ENCODE measurements at regions not wholly inside any gene's neighbourhood (a gene's known extent, or its start where the extent isn't known, plus 50 kb on each side); places are given as distances from the start of the nearest gene placed in this dataset.

DNA sequence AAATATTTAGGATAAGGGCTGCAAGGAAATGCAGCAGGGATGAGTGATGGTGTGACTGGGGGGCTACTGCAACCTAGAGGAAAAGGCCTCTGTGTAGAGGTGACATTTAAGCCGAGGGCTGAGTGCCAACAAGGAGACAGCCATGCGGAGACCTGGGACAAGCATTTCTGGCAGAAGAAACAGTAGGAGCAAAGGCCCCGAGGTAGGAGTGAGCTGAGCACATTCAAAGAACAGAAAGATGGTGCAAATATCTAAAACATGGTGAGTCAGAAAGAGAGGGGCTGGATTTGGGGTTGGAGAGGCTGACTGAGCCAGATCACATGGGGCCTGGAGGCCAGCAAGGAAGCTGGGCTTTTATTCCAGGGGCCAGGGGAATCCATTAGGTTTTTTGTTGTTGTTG is 55.1 kb upstream of the INCENP start:
- no peak for TF ChIP-seq EZH2 (IDR thresholded peaks at IDR 0.05; ENCODE audit: borderline replicate concordance, insufficient read depth, low read depth, low read length, poor library complexity, severe bottlenecking)
- TF ChIP-seq, protein P1, sequence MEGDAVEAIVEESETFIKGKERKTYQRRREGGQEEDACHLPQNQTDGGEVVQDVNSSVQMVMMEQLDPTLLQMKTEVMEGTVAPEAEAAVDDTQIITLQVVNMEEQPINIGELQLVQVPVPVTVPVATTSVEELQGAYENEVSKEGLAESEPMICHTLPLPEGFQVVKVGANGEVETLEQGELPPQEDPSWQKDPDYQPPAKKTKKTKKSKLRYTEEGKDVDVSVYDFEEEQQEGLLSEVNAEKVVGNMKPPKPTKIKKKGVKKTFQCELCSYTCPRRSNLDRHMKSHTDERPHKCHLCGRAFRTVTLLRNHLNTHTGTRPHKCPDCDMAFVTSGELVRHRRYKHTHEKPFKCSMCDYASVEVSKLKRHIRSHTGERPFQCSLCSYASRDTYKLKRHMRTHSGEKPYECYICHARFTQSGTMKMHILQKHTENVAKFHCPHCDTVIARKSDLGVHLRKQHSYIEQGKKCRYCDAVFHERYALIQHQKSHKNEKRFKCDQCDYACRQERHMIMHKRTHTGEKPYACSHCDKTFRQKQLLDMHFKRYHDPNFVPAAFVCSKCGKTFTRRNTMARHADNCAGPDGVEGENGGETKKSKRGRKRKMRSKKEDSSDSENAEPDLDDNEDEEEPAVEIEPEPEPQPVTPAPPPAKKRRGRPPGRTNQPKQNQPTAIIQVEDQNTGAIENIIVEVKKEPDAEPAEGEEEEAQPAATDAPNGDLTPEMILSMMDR (IDR thresholded peaks at IDR 0.05): no peak
- no peak overlapping the region for H3K4me3 Mint-ChIP-seq
- WGBS (ENCODE audit: insufficient coverage): 90% methylated on average over 3 of the region's 3 CpGs
- H3K4me3 ChIP-seq (ENCODE audit: control extremely low read depth in 1 of 5, extremely low read depth in 1 of 5, insufficient read depth in 1 of 5, low read depth in 2 of 5, low read length in 4 of 5): no peak overlapping the region
- no peak for DNase-seq
- POLR2A ChIA-PET: no interaction called here
- no peaks in the 10 kb centered on the region for H3K9me3 ChIP-seq (ENCODE audit: control extremely low read depth in 1 of 3, control insufficient read depth in 2 of 3, insufficient read depth in 1 of 3, low read length in 2 of 3)
- no peak overlapping the region for H3K27ac ChIP-seq (ENCODE audit: low read length in 2 of 2)
- no peaks in the 10 kb centered on the region for H4K20me1 ChIP-seq (ENCODE audit: control insufficient read depth, insufficient read depth, low read length, poor library complexity, severe bottlenecking)
- CTCF ChIA-PET: interaction anchor here (3.2 kb wide), 1 partner anchor 13 kb away, joined by 15 read pairs; no protein-coding TSS in a partner anchor
- no peaks in the 10 kb centered on the region for H3K4me1 ChIP-seq (ENCODE audit: control insufficient read depth in 2 of 2, insufficient read depth in 2 of 2, low read length in 2 of 2)
- no peaks in the 10 kb centered on the region for H3K4me1 Mint-ChIP-seq
- peaks cover 26% of the 10 kb centered on the region for H3K27me3 Mint-ChIP-seq
- no peaks in the 10 kb centered on the region for H3K36me3 ChIP-seq (replicated peaks in 1 of 2; ENCODE audit: control extremely low read depth in 1 of 2, control insufficient read depth in 1 of 2, extremely low read depth in 1 of 2, insufficient read depth in 2 of 2, low read length in 1 of 2)
- H3K79me2 ChIP-seq (ENCODE audit: control insufficient read depth, insufficient read depth, low read length): no peaks in the 10 kb centered on the region
- no peak overlapping the region for H3K4me2 ChIP-seq (replicated peaks; ENCODE audit: low read depth, low read length, poor library complexity, severe bottlenecking)
- H3K27ac Mint-ChIP-seq: no peak overlapping the region
- H3K9me3 Mint-ChIP-seq (ENCODE audit: insufficient read depth): no peaks in the 10 kb centered on the region
- H2AFZ ChIP-seq (ENCODE audit: insufficient read depth, low read depth, low read length, poor library complexity, severe bottlenecking): no peak overlapping the region
- H3K27me3 ChIP-seq (replicated peaks in 1 of 4; ENCODE audit: control extremely low read depth in 1 of 4, control insufficient read depth in 3 of 4, insufficient read depth in 4 of 4, low read length in 3 of 4): no peaks in the 10 kb centered on the region
- intact Hi-C loops (cut with micrococcal nuclease): no loop called here
- no peak overlapping the region for H3K9ac ChIP-seq (ENCODE audit: low read length)
- no peak for ATAC-seq (ENCODE audit: low read depth)

DNA sequence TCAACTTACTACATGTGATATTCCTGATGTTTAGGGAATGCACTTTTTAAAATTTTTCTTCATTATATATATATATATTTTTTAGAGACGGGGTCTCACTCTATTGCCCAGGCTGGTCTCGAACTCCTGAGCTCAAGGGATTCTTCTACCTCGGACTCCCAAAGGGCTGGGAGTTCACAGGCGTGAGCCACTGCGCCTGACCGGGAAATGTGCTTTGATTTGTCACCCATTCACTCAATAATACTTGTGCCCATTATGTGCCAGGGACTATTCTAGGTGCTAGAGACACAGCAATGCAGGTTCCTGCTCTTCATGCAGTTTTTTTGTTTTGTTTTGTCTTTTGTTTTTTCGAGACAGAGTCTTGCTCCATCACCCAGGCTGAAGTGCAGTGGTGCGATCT is 56.1 kb upstream of the INCENP start:
- H2AFZ ChIP-seq (ENCODE audit: insufficient read depth, low read depth, low read length, poor library complexity, severe bottlenecking): no peak overlapping the region
- no peak overlapping the region for H3K27ac ChIP-seq (ENCODE audit: low read length in 2 of 2)
- Mint-ChIP-seq H3K4me3 (no peak overlapping the region), H3K4me1 (no peaks in the 10 kb centered on the region), H3K27me3 (peaks cover 26% of the 10 kb centered on the region), H3K9me3 (ENCODE audit: insufficient read depth) (no peaks in the 10 kb centered on the region), H3K27ac (no peak overlapping the region)
- intact Hi-C loops (cut with micrococcal nuclease): no loop called here
- 94% methylated on average over 6 of the region's 8 CpGs for WGBS (ENCODE audit: insufficient coverage)
- H3K27me3 ChIP-seq (replicated peaks in 1 of 4; ENCODE audit: control extremely low read depth in 1 of 4, control insufficient read depth in 3 of 4, insufficient read depth in 4 of 4, low read length in 3 of 4): no peaks in the 10 kb centered on the region
- H3K9ac ChIP-seq (ENCODE audit: low read length): no peak overlapping the region
- DNase-seq (no peak), ATAC-seq (ENCODE audit: low read depth) (no peak)
- TF ChIP-seq, protein P1 (IDR thresholded peaks at IDR 0.05): no peak
- no peak for TF ChIP-seq EZH2 (IDR thresholded peaks at IDR 0.05; ENCODE audit: borderline replicate concordance, insufficient read depth, low read depth, low read length, poor library complexity, severe bottlenecking)
- no peaks in the 10 kb centered on the region for H3K9me3 ChIP-seq (ENCODE audit: control extremely low read depth in 1 of 3, control insufficient read depth in 2 of 3, insufficient read depth in 1 of 3, low read length in 2 of 3)
- no peaks in the 10 kb centered on the region for H4K20me1 ChIP-seq (ENCODE audit: control insufficient read depth, insufficient read depth, low read length, poor library complexity, severe bottlenecking)
- H3K36me3 ChIP-seq (replicated peaks in 1 of 2; ENCODE audit: control extremely low read depth in 1 of 2, control insufficient read depth in 1 of 2, extremely low read depth in 1 of 2, insufficient read depth in 2 of 2, low read length in 1 of 2): no peaks in the 10 kb centered on the region
- ChIA-PET POLR2A (no interaction called here), CTCF (no interaction called here)
- H3K4me2 ChIP-seq (replicated peaks; ENCODE audit: low read depth, low read length, poor library complexity, severe bottlenecking): no peak overlapping the region
- H3K79me2 ChIP-seq (ENCODE audit: control insufficient read depth, insufficient read depth, low read length): no peaks in the 10 kb centered on the region
- H3K4me1 ChIP-seq (ENCODE audit: control insufficient read depth in 2 of 2, insufficient read depth in 2 of 2, low read length in 2 of 2): no peaks in the 10 kb centered on the region
- no peak overlapping the region for H3K4me3 ChIP-seq (ENCODE audit: control extremely low read depth in 1 of 5, extremely low read depth in 1 of 5, insufficient read depth in 1 of 5, low read depth in 2 of 5, low read length in 4 of 5)

Data from B cell (primary cell).